HG03469 (cell line): ENCODE measurements at regions not wholly inside any gene's neighbourhood (a gene's known extent, or its start where the extent isn't known, plus 50 kb on each side); places are given as distances from the start of the nearest gene placed in this dataset.
"Not testable (repeated sequence)": the region's sequence is repeated elsewhere in the genome, so short reads cannot be mapped to it uniquely, and the experiment has no call there.

ENCODE experiments used
- ATAC-seq: cut with Tn5 transposase; IDR thresholded peaks from one replicate; pipeline ENCODE4 v1.9.1; 2021; ENCODE audit warnings: mild to moderate bottlenecking, moderate library complexity, moderate number of reproducible peaks; ENCODE audit not compliant: unreplicated experiment

GRCh38 chr5:121064241-121064640, 600.1 kb downstream of the PRR16 start:
- not testable (repeated sequence) for ATAC-seq

GRCh38 chr5:121086671-121087070, 622.6 kb downstream of the PRR16 start:
- ATAC-seq: no peak

GRCh38 chr5:121087560-121087959, 623.5 kb downstream of the PRR16 start:
- ATAC-seq: no peak

GRCh38 chr5:121088341-121088740, 624.2 kb downstream of the PRR16 start:
- no peak for ATAC-seq

- no peak for ATAC-seq
These were observed 626.7 kb downstream of the PRR16 start for GRCh38 chr5:121090822-121091221.

GRCh38 chr5:121100931-121101330, 636.8 kb downstream of the PRR16 start:
- no peak for ATAC-seq

GRCh38 chr5:121105921-121106320, 641.8 kb downstream of the PRR16 start:
- no peak for ATAC-seq

- ATAC-seq: not testable (repeated sequence)
These were observed 642.9 kb downstream of the PRR16 start for GRCh38 chr5:121106721-121107690.

GRCh38 chr5:121108725-121109124, 644.6 kb downstream of the PRR16 start:
- ATAC-seq: no peak

- ATAC-seq: no peak
These were observed 645.7 kb downstream of the PRR16 start for GRCh38 chr5:121109817-121110216.

GRCh38 chr5:121121786-121122185, 657.7 kb downstream of the PRR16 start:
- ATAC-seq: no peak

GRCh38 chr5:121138495-121138907, 674.4 kb downstream of the PRR16 start:
- no peak for ATAC-seq

GRCh38 chr5:121138952-121139351, 674.9 kb downstream of the PRR16 start:
- no peak for ATAC-seq

GRCh38 chr5:121144764-121145163, 680.7 kb downstream of the PRR16 start:
- no peak for ATAC-seq

- ATAC-seq: no peak
These were observed 687.4 kb downstream of the PRR16 start for GRCh38 chr5:121151534-121151933.

- ATAC-seq: no peak
These were observed 688.3 kb downstream of the PRR16 start for GRCh38 chr5:121152411-121152810.

GRCh38 chr5:121156565-121156964, 692.5 kb downstream of the PRR16 start:
- no peak for ATAC-seq

- no peak for ATAC-seq
These were observed 693.2 kb upstream of the FTMT start for GRCh38 chr5:121158451-121158850.

- ATAC-seq: no peak
These were observed 691.1 kb upstream of the FTMT start for GRCh38 chr5:121160591-121160990.

GRCh38 chr5:121164632-121165031, 687.0 kb upstream of the FTMT start:
- no peak for ATAC-seq

- ATAC-seq: no peak
These were observed 680.3 kb upstream of the FTMT start for GRCh38 chr5:121171361-121171760.

- ATAC-seq: no peak
These were observed 679.8 kb upstream of the FTMT start for GRCh38 chr5:121171834-121172233.
